Stimulated activated naive CD8-positive, alpha-beta T cell treated with anti-CD3 and anti-CD28 coated beads, Interleukin-15, amount 100 ng/mL, for 72 hours (primary cell): ENCODE measurements at regions not wholly inside any gene's neighbourhood (a gene's known extent, or its start where the extent isn't known, plus 50 kb on each side); places are given as distances from the start of the nearest gene placed in this dataset.
A peak's percentile ranks its signal among the peaks of the same experiment; 100 is the strongest.

ENCODE experiments used
- ATAC-seq: fragments of 150-1000 bp; cut with Tn5 transposase; 2 replicates; pipeline ENCODE4 v1.10.0; 2021; ENCODE audit warnings: mild to moderate bottlenecking, moderate library complexity
- DNase-seq, 2 donors: peaks; one replicate each; pipeline ENCODE4 v3.0.0; 2021 to 2022
- H3K27ac Mint-ChIP-seq, 2 donors: one replicate each; pipeline ENCODE4 v1.8.0; 2022; ENCODE audit warnings: mild to moderate bottlenecking in 2 of 2, mixed read lengths in 2 of 2, moderate library complexity in 2 of 2
- H3K27me3 Mint-ChIP-seq: one replicate; pipeline ENCODE4 v1.8.0; 2022; ENCODE audit warnings: mixed read lengths
- H3K4me1 Mint-ChIP-seq: one replicate; pipeline ENCODE4 v1.8.0; 2022; ENCODE audit warnings: mild to moderate bottlenecking, mixed read lengths
- H3K4me3 Mint-ChIP-seq, 2 donors: one replicate each; pipeline ENCODE4 v1.8.0; 2022; ENCODE audit warnings: mild to moderate bottlenecking in 2 of 2, mixed read lengths in 2 of 2, moderate library complexity in 1 of 2
- H3K9me3 Mint-ChIP-seq, 2 donors: one replicate each; pipeline ENCODE4 v1.8.0; 2022; ENCODE audit warnings: mixed read lengths in 2 of 2

- Mint-ChIP-seq H3K27me3 (peaks cover 16% of the 10 kb centered on the region), H3K4me1 (no peaks in the 10 kb centered on the region), H3K27ac (no peak overlapping the region), H3K4me3 (no peak overlapping the region), H3K9me3 (no peaks in the 10 kb centered on the region)
- no peak for ATAC-seq
- no peak for DNase-seq
These were observed 275.0 kb downstream of the FAM76B start for GRCh38 chr11:95514416-95515110.

GRCh38 chr11:95512682-95513081 lies 276.9 kb downstream of the FAM76B start:
- no peaks in the 10 kb centered on the region for H3K4me1 Mint-ChIP-seq
- no peak for DNase-seq
- H3K9me3 Mint-ChIP-seq = no peaks in the 10 kb centered on the region
- no peak for ATAC-seq
- no peak overlapping the region for H3K4me3 Mint-ChIP-seq
- H3K27me3 Mint-ChIP-seq = peaks cover 16% of the 10 kb centered on the region
- H3K27ac Mint-ChIP-seq = no peak overlapping the region

GRCh38 chr11:95512177-95512576 lies 277.4 kb downstream of the FAM76B start:
- no peak for DNase-seq
- Mint-ChIP-seq H3K4me3 (no peak overlapping the region), H3K9me3 (no peaks in the 10 kb centered on the region), H3K4me1 (peaks cover under 1% of the 10 kb centered on the region), H3K27me3 (peaks cover 16% of the 10 kb centered on the region), H3K27ac (no peak overlapping the region)
- no peak for ATAC-seq

- Mint-ChIP-seq H3K4me3 (no peak overlapping the region), H3K27me3 (no peaks in the 10 kb centered on the region), H3K27ac (no peak overlapping the region), H3K4me1 (peaks cover 18% of the 10 kb centered on the region), H3K9me3 (peaks cover 0 to 5% of the 10 kb centered on the region in 2 donors)
- ATAC-seq = no peak
- no peak for DNase-seq
These were observed 277.4 kb upstream of the SESN3 start for GRCh38 chr11:95508219-95508890.

GRCh38 chr11:95507794-95508193 lies 276.8 kb upstream of the SESN3 start:
- no peak for DNase-seq
- no peaks in the 10 kb centered on the region for H3K27me3 Mint-ChIP-seq
- H3K4me3 Mint-ChIP-seq = no peak overlapping the region
- no peak for ATAC-seq
- H3K9me3 Mint-ChIP-seq = peaks cover 0 to 5% of the 10 kb centered on the region in 2 donors
- H3K4me1 Mint-ChIP-seq = peaks cover 18% of the 10 kb centered on the region
- H3K27ac Mint-ChIP-seq = no peak overlapping the region

- H3K27me3 Mint-ChIP-seq = no peaks in the 10 kb centered on the region
- no peak overlapping the region for H3K4me3 Mint-ChIP-seq
- no peak overlapping the region for H3K27ac Mint-ChIP-seq
- H3K9me3 Mint-ChIP-seq = peaks cover 0 to 5% of the 10 kb centered on the region in 2 donors
- peaks cover 18% of the 10 kb centered on the region for H3K4me1 Mint-ChIP-seq
- peak; percentile 35 for ATAC-seq
- DNase-seq = no peak
These were observed 275.8 kb upstream of the SESN3 start for GRCh38 chr11:95506777-95507176.

- DNase-seq (no peak), ATAC-seq (no peak)
- no peak overlapping the region for H3K4me3 Mint-ChIP-seq
These were observed 275.0 kb upstream of the SESN3 start for GRCh38 chr11:95505927-95506426.

GRCh38 chr11:95503047-95503446 lies 272.0 kb upstream of the SESN3 start:
- Mint-ChIP-seq H3K4me1 (peaks cover 23% of the 10 kb centered on the region), H3K4me3 (no peak overlapping the region), H3K27ac (no peak overlapping the region), H3K27me3 (peaks cover 8% of the 10 kb centered on the region), H3K9me3 (peaks cover 0 to 5% of the 10 kb centered on the region in 2 donors)
- DNase-seq (no peak), ATAC-seq (no peak)

More at GRCh38 chr11:95505927-95506426, 275.0 kb upstream of the SESN3 start:
- Mint-ChIP-seq H3K27ac (no peak overlapping the region), H3K27me3 (no peaks in the 10 kb centered on the region), H3K9me3 (peaks cover 0 to 5% of the 10 kb centered on the region in 2 donors), H3K4me1 (peaks cover 18% of the 10 kb centered on the region)

GRCh38 chr11:95502522-95502921 lies 271.5 kb upstream of the SESN3 start:
- Mint-ChIP-seq H3K4me1 (peaks cover 23% of the 10 kb centered on the region), H3K9me3 (peaks cover 0 to 5% of the 10 kb centered on the region in 2 donors), H3K27ac (no peak overlapping the region)

GRCh38 chr11:95501761-95502266 lies 270.8 kb upstream of the SESN3 start:
- Mint-ChIP-seq H3K9me3 (peaks cover 0 to 2% of the 10 kb centered on the region in 2 donors), H3K27ac (no peak overlapping the region), H3K27me3 (peaks cover 8% of the 10 kb centered on the region), H3K4me3 (no peak overlapping the region), H3K4me1 (peaks cover 19% of the 10 kb centered on the region)
- no peak for ATAC-seq
- DNase-seq = no peak

More at GRCh38 chr11:95502522-95502921, 271.5 kb upstream of the SESN3 start:
- ATAC-seq (no peak), DNase-seq (no peak)
- Mint-ChIP-seq H3K4me3 (no peak overlapping the region), H3K27me3 (peaks cover 8% of the 10 kb centered on the region)

GRCh38 chr11:95500466-95500865 lies 269.5 kb upstream of the SESN3 start:
- no peak for ATAC-seq
- H3K4me1 Mint-ChIP-seq = peaks cover 7% of the 10 kb centered on the region
- DNase-seq = no peak
- H3K27ac Mint-ChIP-seq = no peak overlapping the region
- H3K27me3 Mint-ChIP-seq = peaks cover 8% of the 10 kb centered on the region
- H3K4me3 Mint-ChIP-seq = no peak overlapping the region
- H3K9me3 Mint-ChIP-seq = no peaks in the 10 kb centered on the region

GRCh38 chr11:95499516-95500135 lies 268.6 kb upstream of the SESN3 start:
- H3K4me3 Mint-ChIP-seq = no peak overlapping the region
- no peaks in the 10 kb centered on the region for H3K9me3 Mint-ChIP-seq
- H3K27me3 Mint-ChIP-seq = peaks cover 8% of the 10 kb centered on the region
- H3K27ac Mint-ChIP-seq = no peak overlapping the region
- DNase-seq = no peak
- ATAC-seq = no peak
- peaks cover 5% of the 10 kb centered on the region for H3K4me1 Mint-ChIP-seq

GRCh38 chr11:95498722-95499425 lies 267.9 kb upstream of the SESN3 start:
- DNase-seq = no peak
- H3K4me3 Mint-ChIP-seq = no peak overlapping the region
- no peak for ATAC-seq
- H3K27me3 Mint-ChIP-seq = peaks cover 8% of the 10 kb centered on the region
- H3K4me1 Mint-ChIP-seq = peaks cover 5% of the 10 kb centered on the region
- no peaks in the 10 kb centered on the region for H3K9me3 Mint-ChIP-seq
- H3K27ac Mint-ChIP-seq = no peak overlapping the region

GRCh38 chr11:95496901-95497300 lies 265.9 kb upstream of the SESN3 start:
- Mint-ChIP-seq H3K9me3 (peaks cover 0 to 6% of the 10 kb centered on the region in 2 donors), H3K27ac (no peak overlapping the region), H3K4me1 (peaks cover 5% of the 10 kb centered on the region), H3K27me3 (peaks cover 9% of the 10 kb centered on the region), H3K4me3 (no peak overlapping the region)
- no peak for DNase-seq
- no peak for ATAC-seq

- Mint-ChIP-seq H3K27me3 (peaks cover 16% of the 10 kb centered on the region), H3K4me3 (no peak overlapping the region), H3K9me3 (peaks cover 10% of the 10 kb centered on the region in 2 donors), H3K27ac (no peak overlapping the region), H3K4me1 (peaks cover 5% of the 10 kb centered on the region)
- no peak for DNase-seq
- ATAC-seq = no peak
These were observed 264.7 kb upstream of the SESN3 start for GRCh38 chr11:95495706-95496105.
